ENCODE measurements at regions not wholly inside any gene's neighbourhood (a gene's known extent, or its start where the extent isn't known, plus 50 kb on each side); places are given as distances from the start of the nearest gene placed in this dataset.

- no peaks in the 10 kb centered on the region for H3K36me3 ChIP-seq
- DNase-seq (ENCODE audit: extremely low spot score) = no peak
- H3K4me1 ChIP-seq = no peaks in the 10 kb centered on the region
- WGBS = 74% methylated on average over 3 of the region's 3 CpGs
- H3K9me3 ChIP-seq = no peaks in the 10 kb centered on the region
- no peak for TF ChIP-seq POLR2A (IDR thresholded peaks at IDR 0.05; ENCODE audit: low read depth)
- no peak for TF ChIP-seq CTCF (IDR thresholded peaks at IDR 0.05)
- no peak for TF ChIP-seq POLR2AphosphoS5 (IDR thresholded peaks at IDR 0.05)
- no peak for TF ChIP-seq EP300 (IDR thresholded peaks at IDR 0.05)
- H3K4me3 ChIP-seq = no peak overlapping the region
- intact Hi-C loops (cut with DNase I) = no loop called here
- H3K27me3 ChIP-seq = no peaks in the 10 kb centered on the region
- no peak overlapping the region for H3K27ac ChIP-seq (replicated peaks in 1 of 4)
Observed at GRCh38 chrX:148269513-148269912, 230.9 kb upstream of the AFF2 start.

GRCh38 chrX:148270499-148270898 lies 229.9 kb upstream of the AFF2 start:
- Histone ChIP-seq H3K9me3 (no peaks in the 10 kb centered on the region), H3K36me3 (no peaks in the 10 kb centered on the region), H3K4me3 (no peak overlapping the region), H3K27ac (replicated peaks in 1 of 4) (no peak overlapping the region), H3K4me1 (no peaks in the 10 kb centered on the region), H3K27me3 (no peaks in the 10 kb centered on the region)
- intact Hi-C loops (cut with DNase I) = no loop called here
- no peak for TF ChIP-seq CTCF (IDR thresholded peaks at IDR 0.05)
- TF ChIP-seq POLR2AphosphoS5 (IDR thresholded peaks at IDR 0.05) = no peak
- no peak for TF ChIP-seq POLR2A (IDR thresholded peaks at IDR 0.05; ENCODE audit: low read depth)
- no peak for TF ChIP-seq EP300 (IDR thresholded peaks at IDR 0.05)
- WGBS = 71% methylated on average over 2 of the region's 2 CpGs
- DNase-seq (ENCODE audit: extremely low spot score) = no peak

- Histone ChIP-seq H3K27ac (replicated peaks in 1 of 4) (no peak overlapping the region), H3K4me3 (no peak overlapping the region), H3K4me1 (no peaks in the 10 kb centered on the region), H3K36me3 (no peaks in the 10 kb centered on the region), H3K9me3 (no peaks in the 10 kb centered on the region), H3K27me3 (no peaks in the 10 kb centered on the region)
- intact Hi-C loops (cut with DNase I) = no loop called here
- DNase-seq (ENCODE audit: extremely low spot score) = no peak
- TF ChIP-seq POLR2AphosphoS5 (IDR thresholded peaks at IDR 0.05) = no peak
- no peak for TF ChIP-seq CTCF (IDR thresholded peaks at IDR 0.05)
- TF ChIP-seq EP300 (IDR thresholded peaks at IDR 0.05) = no peak
- TF ChIP-seq POLR2A (IDR thresholded peaks at IDR 0.05; ENCODE audit: low read depth) = no peak
- WGBS = 70% methylated on average over 2 of the region's 2 CpGs
Observed at GRCh38 chrX:148271263-148271662, 229.2 kb upstream of the AFF2 start.

- H3K36me3 ChIP-seq = no peaks in the 10 kb centered on the region
- no peaks in the 10 kb centered on the region for H3K27me3 ChIP-seq
- intact Hi-C loops (cut with DNase I) = no loop called here
- 46% methylated on average over 1 of the region's 1 CpG for WGBS
- no peak for TF ChIP-seq POLR2AphosphoS5 (IDR thresholded peaks at IDR 0.05)
- TF ChIP-seq CTCF (IDR thresholded peaks at IDR 0.05) = no peak
- TF ChIP-seq EP300 (IDR thresholded peaks at IDR 0.05) = no peak
- TF ChIP-seq POLR2A (IDR thresholded peaks at IDR 0.05; ENCODE audit: low read depth) = no peak
- DNase-seq (ENCODE audit: extremely low spot score) = no peak
- H3K9me3 ChIP-seq = no peaks in the 10 kb centered on the region
- no peak overlapping the region for H3K27ac ChIP-seq (replicated peaks in 1 of 4)
- no peaks in the 10 kb centered on the region for H3K4me1 ChIP-seq
- no peak overlapping the region for H3K4me3 ChIP-seq
Observed at GRCh38 chrX:148281920-148282319, 218.5 kb upstream of the AFF2 start.

- 34% methylated on average over 1 of the region's 1 CpG for WGBS
- Histone ChIP-seq H3K27ac (replicated peaks in 1 of 4) (no peak overlapping the region), H3K36me3 (no peaks in the 10 kb centered on the region), H3K9me3 (no peaks in the 10 kb centered on the region), H3K4me1 (no peaks in the 10 kb centered on the region), H3K4me3 (no peak overlapping the region), H3K27me3 (no peaks in the 10 kb centered on the region)
- no peak for DNase-seq (ENCODE audit: extremely low spot score)
- no peak for TF ChIP-seq POLR2AphosphoS5 (IDR thresholded peaks at IDR 0.05)
- no peak for TF ChIP-seq POLR2A (IDR thresholded peaks at IDR 0.05; ENCODE audit: low read depth)
- TF ChIP-seq CTCF (IDR thresholded peaks at IDR 0.05) = no peak
- no peak for TF ChIP-seq EP300 (IDR thresholded peaks at IDR 0.05)
- intact Hi-C loops (cut with DNase I) = no loop called here
Observed at GRCh38 chrX:148282504-148282903, 217.9 kb upstream of the AFF2 start.
